GM12874 (cell line): ENCODE measurements at regions not wholly inside any gene's neighbourhood (a gene's known extent, or its start where the extent isn't known, plus 50 kb on each side); places are given as distances from the start of the nearest gene placed in this dataset.

Source experiments
- TF ChIP-seq, protein P1 (sequence below): IDR thresholded peaks from 2 replicates; pipeline ENCODE4 v1.5.1; 2011; ENCODE audit warnings: low read depth, mild to moderate bottlenecking, control low read depth, low read length, moderate library complexity; ENCODE audit not compliant: insufficient read depth

DNA sequence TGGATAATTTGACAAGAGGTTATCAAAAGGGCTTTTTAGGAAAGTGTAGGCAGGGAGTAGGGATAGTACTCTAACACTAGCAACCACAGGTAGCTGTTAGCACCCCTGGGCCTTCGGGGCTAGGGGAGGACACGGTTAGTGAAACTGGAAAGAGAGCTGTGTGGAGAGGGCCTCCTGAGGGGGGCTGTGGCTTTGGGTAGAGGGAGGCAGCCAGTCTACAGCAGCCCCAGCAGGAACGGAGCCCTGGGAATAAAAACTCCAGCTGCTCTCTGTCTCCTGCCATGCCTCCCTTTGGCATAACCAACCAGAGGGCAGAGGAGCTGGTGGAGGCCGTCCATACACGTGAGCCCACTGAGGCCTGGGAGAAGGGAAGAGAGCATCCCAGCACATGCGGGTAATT is 223.2 kb downstream of the FOXD2 start:
- TF ChIP-seq, protein P1, sequence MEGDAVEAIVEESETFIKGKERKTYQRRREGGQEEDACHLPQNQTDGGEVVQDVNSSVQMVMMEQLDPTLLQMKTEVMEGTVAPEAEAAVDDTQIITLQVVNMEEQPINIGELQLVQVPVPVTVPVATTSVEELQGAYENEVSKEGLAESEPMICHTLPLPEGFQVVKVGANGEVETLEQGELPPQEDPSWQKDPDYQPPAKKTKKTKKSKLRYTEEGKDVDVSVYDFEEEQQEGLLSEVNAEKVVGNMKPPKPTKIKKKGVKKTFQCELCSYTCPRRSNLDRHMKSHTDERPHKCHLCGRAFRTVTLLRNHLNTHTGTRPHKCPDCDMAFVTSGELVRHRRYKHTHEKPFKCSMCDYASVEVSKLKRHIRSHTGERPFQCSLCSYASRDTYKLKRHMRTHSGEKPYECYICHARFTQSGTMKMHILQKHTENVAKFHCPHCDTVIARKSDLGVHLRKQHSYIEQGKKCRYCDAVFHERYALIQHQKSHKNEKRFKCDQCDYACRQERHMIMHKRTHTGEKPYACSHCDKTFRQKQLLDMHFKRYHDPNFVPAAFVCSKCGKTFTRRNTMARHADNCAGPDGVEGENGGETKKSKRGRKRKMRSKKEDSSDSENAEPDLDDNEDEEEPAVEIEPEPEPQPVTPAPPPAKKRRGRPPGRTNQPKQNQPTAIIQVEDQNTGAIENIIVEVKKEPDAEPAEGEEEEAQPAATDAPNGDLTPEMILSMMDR = no peak

DNA sequence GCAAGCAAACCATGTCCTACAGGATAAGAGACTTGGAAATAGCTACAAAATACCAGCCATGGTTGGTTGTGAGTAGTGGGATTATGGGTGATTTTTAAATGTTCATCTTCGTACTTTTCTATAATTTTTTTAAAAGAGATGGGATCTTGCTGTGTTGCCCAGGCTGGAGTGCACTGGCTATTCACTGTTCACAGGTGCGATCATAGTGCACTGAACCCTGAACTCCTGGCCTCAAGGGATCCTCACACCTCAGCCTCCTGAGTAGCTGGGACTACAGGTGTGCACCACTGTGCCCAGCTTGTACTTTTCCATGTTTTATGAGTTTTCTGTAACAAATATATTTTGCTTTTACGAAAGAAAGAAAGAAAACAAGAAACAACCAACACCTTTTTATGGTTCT is 224.2 kb downstream of the FOXD2 start:
- TF ChIP-seq, protein P1 = no peak

DNA sequence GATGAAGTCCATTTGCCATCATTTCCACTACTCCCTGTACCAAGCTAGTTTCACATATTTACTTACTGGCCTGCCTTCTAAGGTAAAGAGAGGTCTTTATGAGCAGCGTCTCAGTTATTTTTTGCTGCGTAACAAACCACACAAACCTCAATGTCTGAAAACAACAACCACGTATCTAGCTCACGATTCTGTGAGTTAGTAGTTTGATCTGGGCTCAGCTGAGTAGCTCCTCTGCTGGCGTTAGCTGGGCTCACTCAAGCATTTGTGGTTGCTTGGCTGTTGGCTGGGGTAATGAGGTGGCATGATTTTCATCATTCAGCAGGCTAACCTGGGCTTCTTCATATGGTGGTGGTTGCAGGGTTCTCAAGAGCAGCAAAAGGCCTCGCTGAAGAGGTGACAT is 225.4 kb downstream of the FOXD2 start:
- TF ChIP-seq, protein P1 = no peak

DNA sequence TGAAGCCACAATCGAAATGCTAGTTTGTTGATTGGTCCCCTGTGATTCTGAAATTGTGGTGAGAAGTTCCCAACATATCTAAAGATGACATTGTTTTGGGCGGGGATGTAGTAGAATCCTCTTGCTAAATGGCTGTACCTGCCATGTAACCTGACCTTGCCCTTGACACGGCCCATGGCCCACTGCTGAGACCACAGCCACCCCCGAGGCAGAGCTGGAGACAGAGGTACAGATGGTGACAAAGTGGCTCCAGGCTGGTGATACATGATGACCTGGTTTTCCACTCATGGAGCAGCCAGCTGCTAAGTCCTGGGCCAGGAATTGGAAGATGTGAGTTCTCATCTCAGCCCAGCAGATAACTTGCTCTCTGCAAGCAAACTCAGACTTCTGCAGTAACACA is 226.5 kb downstream of the FOXD2 start:
- TF ChIP-seq, protein P1 = no peak

DNA sequence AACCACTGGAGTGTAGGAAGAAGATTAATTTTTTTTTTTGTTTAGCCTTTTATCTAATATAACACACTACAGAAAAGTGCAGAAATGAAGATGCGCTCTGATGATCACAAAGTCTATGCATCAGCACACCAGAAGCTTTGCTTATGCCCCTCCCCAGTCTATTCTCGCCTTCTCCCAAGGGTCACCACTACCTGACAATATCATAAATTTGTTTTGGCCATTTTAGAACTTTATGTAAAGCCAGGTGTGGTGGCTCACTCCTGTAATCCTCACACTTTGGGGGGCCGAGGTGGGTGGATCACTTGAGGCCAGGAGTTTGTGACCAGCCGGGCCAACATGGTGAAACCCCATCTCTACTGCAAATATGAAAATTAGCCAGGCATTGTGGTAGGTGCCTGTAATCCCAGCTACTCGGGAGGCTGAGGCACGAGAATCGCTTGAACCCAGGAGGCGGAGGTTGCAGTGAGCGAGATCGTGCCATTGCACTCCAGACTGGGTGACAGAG is 231.3 kb downstream of the FOXD2 start:
- TF ChIP-seq, protein P1 = no peak

DNA sequence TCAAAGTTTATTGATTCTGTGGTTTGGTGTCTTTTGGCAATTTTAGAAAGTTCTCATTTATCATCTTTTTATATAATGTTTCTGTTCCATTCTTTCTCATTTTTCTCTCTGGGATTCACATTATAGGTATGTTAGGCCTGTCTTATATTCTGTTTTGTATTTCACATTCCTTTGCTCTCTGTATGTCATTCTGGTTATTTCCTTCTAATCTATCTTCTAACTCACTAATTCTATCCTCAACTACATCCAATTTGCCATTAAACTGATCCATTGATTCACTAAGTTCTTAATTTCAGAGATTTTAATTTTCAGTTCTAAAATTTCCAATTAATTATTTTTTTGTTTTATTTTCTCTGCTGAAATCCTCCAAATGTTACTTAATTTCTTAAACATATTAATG is 234.8 kb downstream of the FOXD2 start:
- TF ChIP-seq, protein P1 = no peak

DNA sequence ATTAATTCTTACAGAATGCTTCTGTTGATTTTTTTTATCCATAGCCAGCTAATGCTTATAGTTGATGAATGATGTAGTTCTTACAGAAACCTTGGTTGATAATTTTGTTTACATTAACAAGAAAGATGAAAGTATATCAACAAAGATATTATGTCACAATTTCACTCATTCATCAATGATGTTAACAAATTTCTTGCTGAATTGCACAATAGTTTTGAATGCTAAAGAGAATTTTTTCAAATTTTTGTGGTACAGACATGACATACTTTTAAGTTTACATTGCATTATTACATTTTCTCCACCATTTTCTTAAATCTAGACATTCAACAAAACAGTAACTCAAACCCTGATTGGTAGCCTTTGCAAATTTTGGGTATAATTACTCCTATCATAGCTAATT is 236.3 kb downstream of the FOXD2 start:
- TF ChIP-seq, protein P1 = no peak
